HG02938 (cell line): ENCODE measurements at regions not wholly inside any gene's neighbourhood (a gene's known extent, or its start where the extent isn't known, plus 50 kb on each side); places are given as distances from the start of the nearest gene placed in this dataset.
"Not testable (repeated sequence)": the region's sequence is repeated elsewhere in the genome, so short reads cannot be mapped to it uniquely, and the experiment has no call there.

Experiments used
- ATAC-seq: cut with Tn5 transposase; IDR thresholded peaks from one replicate; pipeline ENCODE4 v1.9.1; 2021; ENCODE audit warnings: mild to moderate bottlenecking, moderate library complexity; ENCODE audit not compliant: unreplicated experiment

DNA sequence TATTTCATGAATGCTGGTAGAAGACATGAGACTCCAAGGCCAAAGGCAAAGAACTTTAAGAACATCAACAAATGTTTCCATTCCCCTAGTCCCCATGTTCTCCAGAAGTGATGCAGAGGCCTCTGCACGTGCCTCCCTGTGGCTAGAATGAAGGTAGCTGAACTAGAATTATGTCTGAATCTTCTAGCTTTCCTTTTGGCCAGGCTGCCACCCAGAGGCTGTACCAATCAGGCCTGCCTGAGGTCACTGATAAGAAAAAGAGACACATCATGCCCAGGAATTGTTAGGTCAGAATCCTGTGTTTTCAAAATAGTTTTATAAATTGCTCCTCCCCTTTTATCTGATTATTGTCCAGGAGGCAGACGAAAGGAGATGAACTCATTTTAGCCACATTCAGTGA lies 188.0 kb upstream of the SLC16A7 start:
- no peak for ATAC-seq

DNA sequence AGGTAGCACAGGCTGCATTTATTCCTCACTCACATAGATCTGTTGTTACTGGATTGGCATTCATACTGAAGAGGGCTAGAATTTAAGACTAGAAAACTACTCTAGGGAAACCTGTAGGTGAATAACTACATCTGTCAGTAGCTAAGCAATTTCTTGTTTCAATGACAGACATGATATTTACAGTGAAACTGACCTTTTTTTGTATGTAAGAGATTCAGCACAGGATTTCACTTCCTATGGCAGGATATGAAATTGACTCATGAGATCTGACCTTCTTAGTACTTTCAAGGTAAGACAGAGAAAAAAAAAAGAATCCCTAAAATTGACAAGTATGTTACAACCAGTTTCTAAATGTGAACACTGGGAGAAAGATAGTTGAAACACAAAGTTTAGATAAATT lies 189.8 kb upstream of the SLC16A7 start:
- peak; percentile 91 for ATAC-seq

DNA sequence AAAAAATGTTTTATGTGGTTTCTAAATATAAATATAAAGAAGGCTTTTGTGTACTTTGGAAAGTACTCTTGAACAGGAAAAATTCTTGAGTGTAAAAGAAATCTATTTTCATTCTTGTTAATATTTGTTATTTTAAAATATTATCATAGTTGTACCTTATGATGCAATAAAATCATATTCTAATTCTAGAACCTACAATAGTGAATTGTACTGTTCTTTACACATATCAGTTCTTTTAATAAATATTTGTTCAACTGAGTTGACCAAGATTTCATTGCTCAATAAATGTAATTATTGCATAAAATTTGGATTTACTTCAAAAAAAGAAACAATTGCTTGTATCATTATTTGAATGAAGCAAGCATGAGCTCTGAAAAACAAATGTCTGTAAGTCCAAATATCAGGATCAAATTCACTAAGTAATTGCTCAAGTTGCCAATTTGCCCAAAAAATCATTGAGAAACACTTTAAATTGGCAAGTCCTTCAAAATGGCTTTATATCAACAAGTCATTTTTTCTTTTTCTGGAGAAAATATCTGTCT lies 191.6 kb upstream of the SLC16A7 start:
- no peak for ATAC-seq

DNA sequence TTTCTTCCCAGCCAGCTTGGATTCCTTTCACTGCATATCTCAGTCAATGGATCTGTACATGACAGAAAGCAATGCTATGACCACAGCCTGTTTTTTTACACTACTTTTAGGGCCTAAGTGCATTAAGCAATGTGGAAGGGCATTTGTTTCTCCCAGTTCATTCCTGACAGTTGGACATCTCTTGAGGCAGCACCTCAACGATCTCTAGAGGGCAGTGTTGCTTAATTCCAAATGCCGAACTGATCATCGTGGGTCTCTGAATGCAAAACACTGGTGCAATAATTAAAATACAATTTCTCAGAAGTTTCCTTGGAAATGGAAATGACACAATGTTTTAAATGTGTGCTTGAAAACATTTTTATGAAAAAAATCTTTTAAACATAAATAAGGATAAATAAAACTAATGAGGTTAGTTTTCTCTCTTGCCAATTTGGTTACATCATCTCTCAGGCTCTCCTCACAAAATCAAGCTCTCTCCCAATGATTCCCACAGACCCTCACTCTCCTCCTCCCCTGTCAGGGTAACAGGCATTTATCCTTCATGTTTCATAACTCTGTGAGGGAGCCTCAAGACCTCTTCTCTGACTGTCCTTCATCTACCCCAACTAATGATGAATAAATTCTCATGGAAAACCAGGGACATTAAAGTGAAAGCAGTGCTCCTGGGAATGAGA lies 192.4 kb upstream of the SLC16A7 start:
- no peak for ATAC-seq

DNA sequence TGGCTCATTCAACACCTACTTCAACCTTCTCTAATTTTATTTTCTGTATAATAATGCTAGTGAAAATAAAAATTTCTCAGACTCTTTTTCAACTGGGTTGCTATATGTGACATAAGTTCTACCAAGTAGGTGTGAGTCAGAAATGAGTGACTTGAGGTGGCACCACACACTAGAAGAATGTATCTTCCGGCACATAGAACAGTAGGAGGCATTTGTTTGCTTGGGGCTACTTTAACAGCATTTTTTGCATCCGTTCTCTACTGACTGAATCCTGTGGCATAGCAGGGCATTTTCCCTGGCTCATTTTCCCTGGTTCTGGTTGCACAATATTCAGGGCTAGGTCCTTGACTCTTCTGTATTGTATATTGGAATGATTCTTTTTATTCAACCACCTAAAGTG lies 194.0 kb upstream of the SLC16A7 start:
- no peak for ATAC-seq

DNA sequence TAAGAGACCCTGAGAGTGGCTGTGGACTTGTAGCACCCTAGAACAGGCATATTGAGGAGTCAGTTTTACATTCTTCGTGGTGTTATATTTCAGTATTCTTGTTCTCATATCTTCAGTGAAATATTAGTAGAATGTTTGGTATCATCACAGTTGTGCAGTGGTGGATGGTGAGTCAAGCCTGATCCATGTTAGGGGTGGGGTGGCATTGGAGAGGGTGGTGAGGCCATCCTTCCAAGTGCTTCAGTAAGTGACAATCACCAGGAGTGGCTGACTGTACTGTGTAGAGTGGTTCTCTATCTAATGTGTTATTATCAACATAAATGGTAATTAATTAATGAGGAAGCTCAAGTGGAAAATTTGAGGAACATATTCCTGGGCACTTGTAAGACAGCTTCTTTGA lies 197.7 kb upstream of the SLC16A7 start:
- no peak for ATAC-seq

DNA sequence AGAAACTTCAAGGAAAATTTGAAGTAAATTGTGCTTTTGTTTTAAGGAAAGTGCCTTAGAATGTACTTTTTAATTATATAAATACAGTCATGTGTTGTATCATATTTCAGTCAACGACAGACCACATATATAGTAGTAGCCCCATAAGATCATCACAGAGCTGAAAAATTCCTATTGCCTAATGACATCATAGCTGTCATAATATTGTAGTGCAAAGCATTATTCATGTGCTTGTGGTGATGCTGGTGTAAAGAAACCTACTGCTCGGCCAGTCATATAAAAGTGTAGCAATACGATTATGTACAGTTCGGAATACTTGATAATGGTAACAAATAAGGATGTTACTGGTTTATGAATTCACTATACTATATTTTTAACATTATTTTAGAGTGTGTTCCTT lies 198.9 kb upstream of the SLC16A7 start:
- no peak for ATAC-seq

DNA sequence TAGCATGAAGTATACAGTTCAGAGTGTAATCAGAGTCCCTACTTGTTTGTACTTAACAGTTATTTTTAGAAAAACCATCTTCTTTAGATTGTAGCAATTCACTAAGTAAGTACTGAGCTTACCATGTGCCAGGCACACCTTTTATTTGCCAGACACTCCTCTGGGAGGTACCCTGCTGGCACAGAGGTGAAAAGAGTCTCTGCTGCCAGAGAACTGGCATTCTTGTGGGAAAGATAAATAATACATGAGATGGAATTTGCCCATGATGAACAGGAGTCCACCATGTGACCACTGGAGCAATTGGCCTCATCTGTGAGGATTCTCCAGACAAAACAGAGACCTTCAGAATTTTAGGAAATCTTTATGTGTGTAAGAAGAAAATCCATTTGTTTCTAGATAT lies 199.3 kb upstream of the SLC16A7 start:
- no peak for ATAC-seq

GRCh38 chr12:59395310-59395709 lies 200.5 kb upstream of the SLC16A7 start:
- ATAC-seq: not testable (repeated sequence)

DNA sequence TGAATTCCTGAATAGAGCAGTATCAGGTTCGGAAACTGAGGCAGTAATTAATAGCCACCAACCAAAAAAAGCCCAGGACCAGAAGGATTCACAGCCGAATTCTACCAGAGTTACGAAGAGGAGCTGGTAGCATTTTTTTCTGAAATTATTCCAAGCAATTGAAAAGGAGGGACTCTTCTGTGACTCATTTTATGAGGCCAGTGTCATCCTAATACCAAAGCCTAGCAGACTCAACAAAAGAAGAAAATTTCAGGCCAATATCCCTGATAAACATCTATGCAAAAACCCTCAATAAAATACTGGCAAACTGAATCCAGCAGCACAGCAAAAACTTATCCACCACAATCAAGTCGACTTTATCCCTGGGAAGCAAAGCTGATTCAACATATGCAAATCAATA lies 202.3 kb upstream of the SLC16A7 start:
- ATAC-seq: no peak

GRCh38 chr12:59389968-59390576 lies 205.8 kb upstream of the SLC16A7 start:
- no peak for ATAC-seq

DNA sequence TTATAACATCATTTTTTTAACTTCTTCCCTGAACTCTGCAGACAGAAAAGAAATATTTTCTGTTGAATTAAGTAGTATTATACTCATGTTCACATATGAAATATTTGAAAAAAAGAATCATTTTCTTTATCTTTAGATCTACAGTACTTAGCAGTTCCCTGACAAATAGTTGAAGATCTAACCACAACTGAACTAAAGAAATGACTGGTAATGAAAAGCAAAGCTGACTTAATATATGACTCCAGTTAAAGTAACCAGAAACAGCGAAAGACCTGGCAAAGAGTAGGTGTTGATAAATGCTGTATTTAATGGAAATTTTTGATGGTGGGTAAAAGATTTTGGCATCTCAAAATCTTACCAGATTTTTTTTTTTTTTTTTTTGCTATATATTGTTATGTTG lies 207.1 kb upstream of the SLC16A7 start:
- ATAC-seq: no peak

DNA sequence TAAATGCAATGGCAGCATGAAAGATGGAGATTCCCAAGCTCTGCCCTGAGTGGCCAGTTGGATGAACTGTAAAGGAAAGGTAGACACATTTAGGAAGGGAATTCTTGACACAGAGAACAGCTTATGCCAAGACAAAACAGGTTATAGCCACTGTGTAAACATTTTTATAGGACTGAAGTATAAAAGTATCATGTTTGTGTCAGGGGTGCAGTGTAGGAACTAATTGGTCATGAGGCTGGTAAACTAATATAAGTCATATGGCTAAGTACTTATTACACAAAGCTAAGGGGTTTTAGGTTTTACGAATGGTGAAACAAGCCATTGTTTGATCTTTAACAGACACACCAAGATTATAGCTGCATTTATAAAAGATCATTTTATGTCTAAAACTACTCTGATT lies 207.7 kb upstream of the SLC16A7 start:
- no peak for ATAC-seq

GRCh38 chr12:59386236-59386635 lies 209.6 kb upstream of the SLC16A7 start:
- ATAC-seq: no peak

GRCh38 chr12:59383079-59383822 lies 212.6 kb upstream of the SLC16A7 start:
- no peak for ATAC-seq

DNA sequence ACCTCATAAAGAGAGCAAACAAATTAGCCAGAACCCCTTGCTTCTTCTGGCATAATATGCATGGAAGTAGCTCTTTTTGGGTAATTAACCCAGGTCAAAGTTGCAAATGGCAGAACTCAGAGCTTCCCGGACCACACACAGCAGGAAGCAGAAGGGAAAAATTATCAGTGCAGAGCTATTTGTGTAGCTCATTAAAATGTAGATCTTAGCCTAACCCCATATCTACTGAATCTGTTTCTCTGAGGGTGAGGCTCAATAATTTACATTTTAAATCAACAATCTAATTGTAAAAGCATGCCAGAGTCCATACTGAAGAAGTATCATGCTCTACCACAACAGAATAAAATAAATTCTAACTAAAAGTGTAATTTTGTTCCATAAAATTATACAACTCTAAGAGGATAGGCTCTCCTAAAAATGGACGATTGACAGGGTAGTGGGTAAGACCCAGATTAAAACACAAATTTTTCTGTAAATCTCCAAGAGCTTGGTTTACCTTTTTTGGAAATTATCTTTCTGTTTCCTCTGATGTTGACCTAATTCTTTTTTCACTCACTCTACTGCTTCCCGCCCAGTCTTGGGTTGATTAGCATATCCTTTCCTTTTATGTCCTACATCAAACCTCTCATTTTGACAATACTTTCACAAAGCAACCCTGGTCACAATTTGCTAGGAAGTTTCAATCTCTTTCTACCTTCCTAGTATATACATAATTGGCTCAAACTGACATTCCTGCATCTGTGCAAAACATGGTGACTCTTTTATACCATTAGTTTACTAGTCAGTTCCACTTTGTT lies 213.3 kb upstream of the SLC16A7 start:
- ATAC-seq: no peak

DNA sequence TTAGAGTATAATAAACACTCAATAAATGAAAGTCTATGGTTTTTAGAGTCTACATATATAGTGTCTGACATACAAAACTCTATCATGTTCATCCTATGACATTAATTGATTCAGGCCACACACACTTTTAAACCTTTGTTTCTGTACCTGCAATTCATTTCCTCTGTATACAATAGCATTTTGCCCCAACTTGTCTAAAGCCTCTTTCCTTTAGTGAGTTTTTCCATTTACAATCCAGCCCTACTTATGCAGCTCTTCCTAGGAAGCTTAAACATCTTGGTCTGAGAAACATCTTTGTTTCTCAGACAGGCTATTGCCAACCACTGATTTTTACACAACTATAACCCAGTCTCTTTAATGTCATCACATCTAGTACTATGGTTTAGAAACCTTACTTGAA lies 214.7 kb upstream of the SLC16A7 start:
- ATAC-seq: no peak

DNA sequence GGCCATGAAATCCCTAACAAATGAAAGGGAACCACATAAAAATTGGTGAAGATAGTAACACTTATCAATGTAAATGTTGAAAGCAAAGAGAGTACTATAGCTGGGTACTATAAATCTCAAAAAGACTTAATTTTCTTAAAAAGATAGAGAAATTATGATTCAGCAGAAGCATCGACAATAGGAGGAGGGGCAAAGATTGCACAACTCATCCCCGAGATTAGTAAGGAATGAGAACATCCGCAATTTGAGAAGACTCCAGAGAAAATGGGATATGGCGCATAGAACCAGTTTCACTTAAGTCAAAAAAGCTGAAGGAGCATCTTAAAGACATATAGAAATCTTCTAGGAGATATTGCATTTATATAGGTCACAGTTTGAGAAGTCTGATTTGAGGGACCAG lies 220.2 kb upstream of the SLC16A7 start:
- no peak for ATAC-seq

GRCh38 chr12:59374783-59375182 lies 221.0 kb upstream of the SLC16A7 start:
- ATAC-seq: no peak

DNA sequence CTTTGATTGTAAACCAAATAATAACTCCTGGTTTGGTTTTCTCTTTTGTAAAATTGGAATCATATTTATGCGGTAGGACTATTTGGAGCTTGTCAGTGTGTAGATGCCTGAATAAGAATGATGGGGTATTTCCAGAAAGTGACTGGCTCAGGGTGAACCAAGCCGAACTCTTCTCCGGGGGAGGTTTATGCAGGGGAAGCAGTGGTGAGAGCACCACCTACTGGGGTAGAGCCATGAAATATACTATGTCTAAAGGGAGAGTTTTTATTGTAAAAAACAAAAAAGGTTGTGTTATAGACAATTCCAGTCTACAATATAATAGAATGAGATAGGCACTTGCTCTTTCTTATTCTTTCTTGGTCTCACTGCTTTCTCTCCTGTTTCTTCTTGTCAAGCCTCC lies 222.9 kb upstream of the SLC16A7 start:
- peak; percentile 50 for ATAC-seq

DNA sequence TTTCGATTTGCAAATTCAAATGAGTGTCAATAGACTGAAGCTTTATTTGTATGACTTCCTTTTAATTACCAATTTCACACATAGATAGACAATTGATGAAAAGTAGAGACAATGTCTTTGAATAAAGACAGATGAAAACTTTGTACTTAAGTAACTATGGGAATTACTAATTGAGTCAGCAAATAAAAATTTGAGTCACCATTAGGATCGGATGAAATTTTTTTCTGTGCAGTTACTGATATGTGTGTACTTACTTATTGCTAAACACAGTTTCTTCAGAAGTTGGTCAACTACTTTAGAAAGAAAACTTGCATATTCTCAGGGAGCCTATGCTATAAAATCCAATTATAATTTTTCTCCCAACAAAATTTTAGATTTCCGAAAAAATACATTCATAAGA lies 224.9 kb upstream of the SLC16A7 start:
- no peak for ATAC-seq
